Urothelium cell line (cell line): ENCODE measurements at regions not wholly inside any gene's neighbourhood (a gene's known extent, or its start where the extent isn't known, plus 50 kb on each side); places are given as distances from the start of the nearest gene placed in this dataset.
"Not testable (repeated sequence)": the region's sequence is repeated elsewhere in the genome, so short reads cannot be mapped to it uniquely, and the experiment has no call there.

ENCODE experiments used
- DNase-seq: peaks from one replicate; pipeline ENCODE4 v3.0.0; 2011; ENCODE audit warnings: low spot score, mixed read lengths
- FAIRE-seq: peaks from 2 replicates; lab custom pipeline; 2011; peaks lifted over from hg19 to GRCh38; lab: Jason Lieb, UNC

GRCh38 chr2:63692002-63692606, 103.3 kb downstream of the MDH1 start:
- FAIRE-seq (no peak), DNase-seq (peak; percentile 43)

GRCh38 chr2:63695583-63695982, 106.8 kb downstream of the MDH1 start:
- DNase-seq: no peak
- no peak for FAIRE-seq

- DNase-seq (no peak), FAIRE-seq (no peak)
These were observed 107.7 kb downstream of the MDH1 start for GRCh38 chr2:63696496-63696895.

- no peak for FAIRE-seq
- DNase-seq: no peak
These were observed 108.4 kb downstream of the MDH1 start for GRCh38 chr2:63697160-63697559.

GRCh38 chr2:63698786-63699548, 110.2 kb downstream of the MDH1 start:
- DNase-seq: peak; percentile 72
- FAIRE-seq: peak; percentile 67

GRCh38 chr2:63699549-63699839, 110.7 kb downstream of the MDH1 start:
- FAIRE-seq (no peak), DNase-seq (peak; percentile 30)

- DNase-seq (no peak), FAIRE-seq (no peak)
These were observed 111.5 kb downstream of the MDH1 start for GRCh38 chr2:63700271-63700670.

- FAIRE-seq: no peak
- no peak for DNase-seq
These were observed 112.6 kb downstream of the MDH1 start for GRCh38 chr2:63701406-63701805.

GRCh38 chr2:63706084-63706483, 117.3 kb downstream of the MDH1 start:
- FAIRE-seq, DNase-seq: not testable (repeated sequence)

GRCh38 chr2:63710732-63711131, 122.0 kb downstream of the MDH1 start:
- FAIRE-seq (no peak), DNase-seq (no peak)

GRCh38 chr2:63712748-63713147, 124.0 kb downstream of the MDH1 start:
- no peak for DNase-seq
- no peak for FAIRE-seq

- no peak for DNase-seq
- no peak for FAIRE-seq
These were observed 125.5 kb upstream of the UGP2 start for GRCh38 chr2:63716146-63716545.

GRCh38 chr2:63719052-63719451, 122.6 kb upstream of the UGP2 start:
- no peak for FAIRE-seq
- DNase-seq: no peak

- DNase-seq (no peak), FAIRE-seq (peak; percentile 87)
These were observed 120.6 kb upstream of the UGP2 start for GRCh38 chr2:63721082-63721424.

- not testable (repeated sequence) for FAIRE-seq, DNase-seq
These were observed 119.4 kb upstream of the UGP2 start for GRCh38 chr2:63722284-63722683.

- no peak for DNase-seq
- no peak for FAIRE-seq
These were observed 118.0 kb upstream of the UGP2 start for GRCh38 chr2:63723709-63724108.

- FAIRE-seq, DNase-seq: not testable (repeated sequence)
These were observed 116.5 kb upstream of the UGP2 start for GRCh38 chr2:63725212-63725611.

GRCh38 chr2:63729362-63729761, 112.3 kb upstream of the UGP2 start:
- FAIRE-seq: no peak
- DNase-seq: no peak

GRCh38 chr2:63729831-63730230, 111.9 kb upstream of the UGP2 start:
- DNase-seq (no peak), FAIRE-seq (no peak)

- FAIRE-seq: no peak
These were observed 107.2 kb upstream of the UGP2 start for GRCh38 chr2:63734510-63734909.

GRCh38 chr2:63735263-63735662, 106.4 kb upstream of the UGP2 start:
- FAIRE-seq (no peak), DNase-seq (no peak)

More at GRCh38 chr2:63734510-63734909, 107.2 kb upstream of the UGP2 start:
- no peak for DNase-seq

- DNase-seq (no peak), FAIRE-seq (no peak)
These were observed 105.8 kb upstream of the UGP2 start for GRCh38 chr2:63735931-63736330.

- FAIRE-seq (no peak), DNase-seq (no peak)
These were observed 105.3 kb upstream of the UGP2 start for GRCh38 chr2:63736354-63736753.
